ENCODE measurements at regions not wholly inside any gene's neighbourhood (a gene's known extent, or its start where the extent isn't known, plus 50 kb on each side); places are given as distances from the start of the nearest gene placed in this dataset.

GRCh38 chr3:79917561-79917960 is 149.8 kb upstream of the ROBO1 start:
- FAIRE-seq (no peak), ATAC-seq (no peak), DNase-seq (ENCODE audit: low read depth in 1 of 2, low spot score in 1 of 2) (no peak)
- WGBS (ENCODE audit: missing lambda C conversion rate): 28% methylated on average over 2 of the region's 2 CpGs
- CTCF ChIA-PET: no interaction called here
- Histone ChIP-seq H3K4me2 (no peak overlapping the region), H3K27ac (no peak overlapping the region), H3K4me3 (no peak overlapping the region), H3K9me3 (0 out of 3 replicates have a peak, but pooled peaks cover 2% of the 10 kb centered on the region), H3K4me1 (no peaks in the 10 kb centered on the region)
- POLR2A ChIA-PET: no interaction called here
- TF ChIP-seq, protein P1, sequence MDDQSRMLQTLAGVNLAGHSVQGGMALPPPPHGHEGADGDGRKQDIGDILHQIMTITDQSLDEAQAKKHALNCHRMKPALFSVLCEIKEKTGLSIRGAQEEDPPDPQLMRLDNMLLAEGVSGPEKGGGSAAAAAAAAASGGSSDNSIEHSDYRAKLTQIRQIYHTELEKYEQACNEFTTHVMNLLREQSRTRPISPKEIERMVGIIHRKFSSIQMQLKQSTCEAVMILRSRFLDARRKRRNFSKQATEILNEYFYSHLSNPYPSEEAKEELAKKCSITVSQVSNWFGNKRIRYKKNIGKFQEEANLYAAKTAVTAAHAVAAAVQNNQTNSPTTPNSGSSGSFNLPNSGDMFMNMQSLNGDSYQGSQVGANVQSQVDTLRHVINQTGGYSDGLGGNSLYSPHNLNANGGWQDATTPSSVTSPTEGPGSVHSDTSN (IDR thresholded peaks at IDR 0.05): no peak
- TF ChIP-seq NR3C1 (IDR thresholded peaks at IDR 0.05) (no peak), USF2 (IDR thresholded peaks at IDR 0.05) (no peak), MAZ (IDR thresholded peaks at IDR 0.05; ENCODE audit: borderline replicate concordance, low read depth, low read length) (no peak), BCL3 (IDR thresholded peaks at IDR 0.05) (no peak), HDAC2 (IDR thresholded peaks at IDR 0.05) (no peak), FOSL2 (IDR thresholded peaks at IDR 0.05) (no peak), FOSL2 (CRISPR knock-in tag; IDR thresholded peaks at IDR 0.05) (no peak), NFE2L2 (conservative IDR thresholded peaks at IDR 0.05; ENCODE audit: low read length) (no peak), TP53 (CRISPR knock-in tag; IDR thresholded peaks at IDR 0.05) (no peak), ZFP36 (IDR thresholded peaks at IDR 0.05; ENCODE audit: borderline replicate concordance, partially characterized antibody) (no peak), RNF2 (IDR thresholded peaks at IDR 0.05; ENCODE audit: borderline replicate concordance, low read depth) (no peak), JUN (IDR thresholded peaks at IDR 0.05) (no peak)
- TF ChIP-seq, protein P2, sequence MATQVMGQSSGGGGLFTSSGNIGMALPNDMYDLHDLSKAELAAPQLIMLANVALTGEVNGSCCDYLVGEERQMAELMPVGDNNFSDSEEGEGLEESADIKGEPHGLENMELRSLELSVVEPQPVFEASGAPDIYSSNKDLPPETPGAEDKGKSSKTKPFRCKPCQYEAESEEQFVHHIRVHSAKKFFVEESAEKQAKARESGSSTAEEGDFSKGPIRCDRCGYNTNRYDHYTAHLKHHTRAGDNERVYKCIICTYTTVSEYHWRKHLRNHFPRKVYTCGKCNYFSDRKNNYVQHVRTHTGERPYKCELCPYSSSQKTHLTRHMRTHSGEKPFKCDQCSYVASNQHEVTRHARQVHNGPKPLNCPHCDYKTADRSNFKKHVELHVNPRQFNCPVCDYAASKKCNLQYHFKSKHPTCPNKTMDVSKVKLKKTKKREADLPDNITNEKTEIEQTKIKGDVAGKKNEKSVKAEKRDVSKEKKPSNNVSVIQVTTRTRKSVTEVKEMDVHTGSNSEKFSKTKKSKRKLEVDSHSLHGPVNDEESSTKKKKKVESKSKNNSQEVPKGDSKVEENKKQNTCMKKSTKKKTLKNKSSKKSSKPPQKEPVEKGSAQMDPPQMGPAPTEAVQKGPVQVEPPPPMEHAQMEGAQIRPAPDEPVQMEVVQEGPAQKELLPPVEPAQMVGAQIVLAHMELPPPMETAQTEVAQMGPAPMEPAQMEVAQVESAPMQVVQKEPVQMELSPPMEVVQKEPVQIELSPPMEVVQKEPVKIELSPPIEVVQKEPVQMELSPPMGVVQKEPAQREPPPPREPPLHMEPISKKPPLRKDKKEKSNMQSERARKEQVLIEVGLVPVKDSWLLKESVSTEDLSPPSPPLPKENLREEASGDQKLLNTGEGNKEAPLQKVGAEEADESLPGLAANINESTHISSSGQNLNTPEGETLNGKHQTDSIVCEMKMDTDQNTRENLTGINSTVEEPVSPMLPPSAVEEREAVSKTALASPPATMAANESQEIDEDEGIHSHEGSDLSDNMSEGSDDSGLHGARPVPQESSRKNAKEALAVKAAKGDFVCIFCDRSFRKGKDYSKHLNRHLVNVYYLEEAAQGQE (IDR thresholded peaks at IDR 0.05): no peak

DNA sequence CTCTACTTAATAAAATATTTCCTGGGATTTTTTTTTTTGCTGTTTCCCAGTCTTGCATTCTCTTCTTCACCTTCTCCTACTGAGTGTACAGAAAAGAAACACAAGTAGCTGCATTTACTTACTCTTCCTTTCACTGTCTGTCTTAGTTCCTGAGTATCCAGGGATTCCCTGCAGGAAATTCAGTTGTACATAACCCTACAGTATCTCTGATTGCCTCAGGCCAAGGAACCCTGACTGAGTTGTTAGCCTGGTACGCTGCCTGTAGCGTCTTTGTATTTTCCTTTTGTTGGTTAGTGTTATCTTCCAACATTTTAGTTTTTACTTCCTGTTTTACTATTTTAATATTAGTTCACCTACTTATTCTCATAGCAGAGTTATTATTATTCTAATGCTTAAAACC is 142.5 kb upstream of the ROBO1 start:
- Histone ChIP-seq H3K27ac (no peak overlapping the region), H3K4me2 (no peak overlapping the region), H3K4me1 (no peaks in the 10 kb centered on the region), H3K9me3 (no peaks in the 10 kb centered on the region), H3K4me3 (no peak overlapping the region)
- WGBS (ENCODE audit: missing lambda C conversion rate): 2% methylated on average over 2 of the region's 2 CpGs
- no peak for TF ChIP-seq CTCF (IDR thresholded peaks at IDR 0.05)
- no peak for TF ChIP-seq SMC3 (IDR thresholded peaks at IDR 0.05)
- no peak for TF ChIP-seq HOXB5 (CRISPR knock-in tag; IDR thresholded peaks at IDR 0.05)
- TF ChIP-seq RFX5 (IDR thresholded peaks at IDR 0.05): no peak
- no peak for TF ChIP-seq POLR2AphosphoS2 (conservative IDR thresholded peaks at IDR 0.05; ENCODE audit: low read length)
- no peak for TF ChIP-seq RARB (CRISPR knock-in tag; IDR thresholded peaks at IDR 0.05)
- TF ChIP-seq HDAC2 (IDR thresholded peaks at IDR 0.05): no peak
- no peak for TF ChIP-seq MYC (IDR thresholded peaks at IDR 0.05; ENCODE audit: borderline replicate concordance, low read length)
- DNase-seq (ENCODE audit: low read depth in 1 of 2, low spot score in 1 of 2): no peak
- ChIA-PET CTCF (no interaction called here), POLR2A (no interaction called here)
- no peak for FAIRE-seq
- no peak for ATAC-seq

Data from A549 (cell line).